HCT116 (cell line): ENCODE measurements at regions not wholly inside any gene's neighbourhood (a gene's known extent, or its start where the extent isn't known, plus 50 kb on each side); places are given as distances from the start of the nearest gene placed in this dataset.

ENCODE experiments used
- ATAC-seq: fragments of 200-7000 bp; cut with Tn5 transposase; 2 replicates; pipeline ENCODE4 v1.9.1; 2020; ENCODE audit warnings: mild to moderate bottlenecking, moderate library complexity
- BruUV-seq: library from RNA; stranded (reverse); fragments of 400-500 nt; replicated peaks from 2 replicates; lab custom pipeline; 2021; lab: Mats Ljungman, UMichigan
- CTCF ChIA-PET: fragments of 300-600 bp; sonication (Branson Sonifier 250); formaldehyde crosslinking; loops from one replicate; lab custom pipeline; 2021; ENCODE audit warnings: antibody characterized with exemption; lab: Charles Lee
- POLR2A ChIA-PET: fragments of 300-600, 350-600 bp; sonication (Branson Sonifier 250); formaldehyde crosslinking; loops from one replicate; lab custom pipeline; 2021; ENCODE audit warnings: antibody characterized with exemption; lab: Charles Lee
- RAD21 ChIA-PET, 2 experiments: fragments of 300-600 bp; sonication (Branson Sonifier 250); formaldehyde crosslinking; loops; one replicate each; lab custom pipeline; 2023; ENCODE audit warnings: low total read pairs in 2 of 2; ENCODE audit not compliant: uncharacterized antibody in 2 of 2, unreplicated experiment in 2 of 2, low non-redundant PET in 1 of 2; lab: Charles Lee
- DNase-seq: peaks from one replicate; pipeline ENCODE4 v3.0.0-alpha.2; 2010; ENCODE audit warnings: low read depth, low spot score
- H2AFZ ChIP-seq: fragments of 200-600 bp; shearing (Covaris generic), sonication (generic); 2 replicates; pipeline ENCODE4 v1.6.1; 2017; ENCODE audit warnings: low read depth, mixed run types, mixed read lengths, antibody characterized with exemption, low read length; ENCODE audit not compliant: poor library complexity, severe bottlenecking
- H3K27ac ChIP-seq: 2 replicates; pipeline ENCODE4 v1.5.1; 2012; ENCODE audit warnings: low read depth, low read length
- H3K27me3 ChIP-seq: fragments of 200-600 bp; sonication (generic); 2 replicates; pipeline ENCODE4 v1.6.1; 2016; ENCODE audit warnings: mixed run types, low read length, mixed read lengths; ENCODE audit not compliant: insufficient read depth
- H3K36me3 ChIP-seq, 2 experiments: fragments of 200-500 bp in 1 of 2; fragments of 200-600 bp in 1 of 2; sonication (Bioruptor generic) in 1 of 2; sonication (generic) in 1 of 2; 2 replicates each; pipeline versions ENCODE4 v1.5.1 to v1.6.1; 2014 to 2016; ENCODE audit warnings: low read length in 2 of 2, inconsistent platforms in 1 of 2, mixed read lengths in 1 of 2, mixed run types in 1 of 2; ENCODE audit not compliant: insufficient read depth in 2 of 2, control insufficient read depth in 1 of 2
- H3K4me1 ChIP-seq, 2 experiments: fragments of 200-600 bp in 1 of 2; sonication (generic) in 1 of 2; 2 replicates each; pipeline versions ENCODE4 v1.5.1 to v1.6.1; 2012 to 2017; ENCODE audit warnings: low read length in 2 of 2, inconsistent platforms in 1 of 2, mild to moderate bottlenecking in 1 of 2, mixed read lengths in 1 of 2, mixed run types in 1 of 2, moderate library complexity in 1 of 2; ENCODE audit not compliant: insufficient read depth in 2 of 2, control insufficient read depth in 1 of 2
- H3K4me2 ChIP-seq: fragments of 200-600 bp; sonication (generic); 2 replicates; pipeline ENCODE4 v1.6.1; 2017; ENCODE audit warnings: mixed run types, low read length, mixed read lengths
- H3K4me3 ChIP-seq, 2 experiments: fragments of 200-600 bp in 1 of 2; sonication (generic) in 1 of 2; replicated peaks in 1 of 2; 2 replicates each; pipeline ENCODE4 v1.5.1; 2011 to 2016; ENCODE audit warnings: low read length in 2 of 2, control low read depth in 1 of 2, low read depth in 1 of 2, mild to moderate bottlenecking in 1 of 2, mixed read lengths in 1 of 2, mixed run types in 1 of 2
- H3K79me2 ChIP-seq: fragments of 200-600 bp; sonication (generic); 2 replicates; pipeline ENCODE4 v1.6.1; 2017; ENCODE audit warnings: mild to moderate bottlenecking, mixed run types, low read length, moderate library complexity, mixed read lengths; ENCODE audit not compliant: insufficient read depth
- H3K9ac ChIP-seq: fragments of 200-600 bp; sonication (generic); 2 replicates; pipeline ENCODE4 v1.6.1; 2016; ENCODE audit warnings: low read length, mixed read lengths
- H3K9me2 ChIP-seq: fragments of 200-600 bp; sonication (generic), shearing (Covaris generic); 2 replicates; pipeline ENCODE4 v1.6.1; 2017; ENCODE audit warnings: mixed run types, mild to moderate bottlenecking, moderate library complexity; ENCODE audit not compliant: insufficient read depth
- H3K9me3 ChIP-seq, 2 experiments: fragments of 200-500 bp in 1 of 2; fragments of 200-600 bp in 1 of 2; sonication (Bioruptor generic) in 1 of 2; sonication (generic) in 1 of 2; 2 replicates each; pipeline ENCODE4 v1.6.1; 2014 to 2017; ENCODE audit warnings: low read length in 2 of 2, mixed read lengths in 2 of 2, inconsistent platforms in 1 of 2, low read depth in 1 of 2, mild to moderate bottlenecking in 1 of 2, mixed run types in 1 of 2, moderate library complexity in 1 of 2; ENCODE audit not compliant: control insufficient read depth in 1 of 2, insufficient read depth in 1 of 2
- H4K20me1 ChIP-seq: fragments of 200-600 bp; sonication (generic), shearing (Covaris generic); 2 replicates; pipeline ENCODE4 v1.6.1; 2017; ENCODE audit warnings: mixed run types, mild to moderate bottlenecking, moderate library complexity; ENCODE audit not compliant: insufficient read depth
- CBX3 ChIP-seq: IDR thresholded peaks from 2 replicates; pipeline ENCODE4 v1.6.1; 2012; ENCODE audit warnings: low read depth
- CEBPB ChIP-seq: IDR thresholded peaks from 2 replicates; pipeline ENCODE4 v1.6.1; 2012; ENCODE audit warnings: low read depth
- EGR1 ChIP-seq: IDR thresholded peaks from 2 replicates; pipeline ENCODE4 v1.6.1; 2012; ENCODE audit warnings: low read depth
- ELF1 ChIP-seq: IDR thresholded peaks from 2 replicates; pipeline ENCODE4 v1.6.1; 2012; ENCODE audit warnings: low read depth, borderline replicate concordance
- EZH2phosphoT487 ChIP-seq: fragments of 200-600 bp; IDR thresholded peaks from 2 replicates; pipeline ENCODE4 v1.6.1; 2018; ENCODE audit warnings: antibody characterized with exemption, borderline replicate concordance
- POLR2A ChIP-seq: IDR thresholded peaks from 2 replicates; pipeline ENCODE4 v1.7.0; 2011; ENCODE audit warnings: borderline replicate concordance; ENCODE audit not compliant: insufficient read depth, insufficient read length; ENCODE audit errors: extremely low read depth
- RAD21 ChIP-seq: IDR thresholded peaks from 2 replicates; pipeline ENCODE4 v1.6.1; 2012; ENCODE audit warnings: low read depth, mild to moderate bottlenecking
- SRF ChIP-seq: IDR thresholded peaks from 2 replicates; pipeline ENCODE4 v1.6.1; 2012; ENCODE audit warnings: low read depth
- TCF7L2 ChIP-seq: IDR thresholded peaks from 2 replicates; pipeline ENCODE4 v1.7.0; 2011; ENCODE audit warnings: borderline replicate concordance, inconsistent platforms; ENCODE audit not compliant: insufficient read depth, insufficient read length; ENCODE audit errors: extremely low read depth
- ZNF274 ChIP-seq: fragments of 200-500 bp; sonication (Bioruptor generic); IDR thresholded peaks from 2 replicates; pipeline ENCODE4 v1.6.1; 2014; ENCODE audit warnings: mild to moderate bottlenecking, low read depth, low read length, inconsistent platforms
- intact Hi-C: fragments of 100-400 bp; cut with micrococcal nuclease; formaldehyde crosslinking; loops from 2 replicates; pipeline ENCODE4 v1.10.0; 2022
- TF ChIP-seq, protein P1 (sequence below): IDR thresholded peaks from 2 replicates; pipeline ENCODE4 v1.6.1; 2012
- TF ChIP-seq, protein P2 (sequence below): IDR thresholded peaks from 2 replicates; pipeline ENCODE4 v1.6.1; 2011; ENCODE audit warnings: mild to moderate bottlenecking, low read length, moderate library complexity; ENCODE audit not compliant: insufficient replicate concordance; ENCODE audit errors: extremely low read depth
- TF ChIP-seq, protein P3 (sequence below): IDR thresholded peaks from 2 replicates; pipeline ENCODE4 v1.6.1; 2012

DNA sequence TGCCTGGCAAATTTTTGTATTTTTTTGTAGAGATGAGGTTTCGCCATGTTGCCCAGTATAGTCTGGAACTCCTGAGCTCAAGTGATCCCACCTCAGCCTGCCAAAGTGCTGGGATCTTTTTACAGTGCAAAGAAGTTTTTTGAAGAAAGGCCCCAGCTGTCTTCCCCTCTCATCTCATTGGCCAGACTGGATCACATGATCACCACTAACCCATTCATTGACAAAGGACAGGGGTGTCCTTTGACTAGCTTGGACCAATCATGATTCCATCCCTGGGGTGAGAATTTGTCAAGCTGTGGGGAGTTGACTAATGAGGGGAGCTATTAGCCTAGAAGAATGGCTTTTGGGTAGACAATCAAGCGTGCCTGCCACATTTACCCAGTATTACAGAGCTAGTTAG lies 232.9 kb upstream of the TANK start:
- no peak overlapping the region for H3K9ac ChIP-seq
- H3K4me3 ChIP-seq: no peak overlapping the region
- no peak overlapping the region for H3K27ac ChIP-seq
- no peaks in the 10 kb centered on the region for H3K9me3 ChIP-seq
- H4K20me1 ChIP-seq: no peaks in the 10 kb centered on the region
- no peak overlapping the region for H3K4me2 ChIP-seq
- ChIA-PET CTCF (interaction anchor here (1.2 kb wide), 1 partner anchor 8 kb away, joined by 4 read pairs; no protein-coding TSS in a partner anchor), POLR2A (no interaction called here), RAD21 (no interaction called here)
- intact Hi-C loops: no loop called here
- no peaks in the 10 kb centered on the region for H3K79me2 ChIP-seq
- DNase-seq (no peak), ATAC-seq (no peak)
- TF ChIP-seq, protein P1, sequence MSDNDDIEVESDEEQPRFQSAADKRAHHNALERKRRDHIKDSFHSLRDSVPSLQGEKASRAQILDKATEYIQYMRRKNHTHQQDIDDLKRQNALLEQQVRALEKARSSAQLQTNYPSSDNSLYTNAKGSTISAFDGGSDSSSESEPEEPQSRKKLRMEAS: no peak
- no peak for TF ChIP-seq RAD21
- no peak for TF ChIP-seq TCF7L2
- TF ChIP-seq, protein P2, sequence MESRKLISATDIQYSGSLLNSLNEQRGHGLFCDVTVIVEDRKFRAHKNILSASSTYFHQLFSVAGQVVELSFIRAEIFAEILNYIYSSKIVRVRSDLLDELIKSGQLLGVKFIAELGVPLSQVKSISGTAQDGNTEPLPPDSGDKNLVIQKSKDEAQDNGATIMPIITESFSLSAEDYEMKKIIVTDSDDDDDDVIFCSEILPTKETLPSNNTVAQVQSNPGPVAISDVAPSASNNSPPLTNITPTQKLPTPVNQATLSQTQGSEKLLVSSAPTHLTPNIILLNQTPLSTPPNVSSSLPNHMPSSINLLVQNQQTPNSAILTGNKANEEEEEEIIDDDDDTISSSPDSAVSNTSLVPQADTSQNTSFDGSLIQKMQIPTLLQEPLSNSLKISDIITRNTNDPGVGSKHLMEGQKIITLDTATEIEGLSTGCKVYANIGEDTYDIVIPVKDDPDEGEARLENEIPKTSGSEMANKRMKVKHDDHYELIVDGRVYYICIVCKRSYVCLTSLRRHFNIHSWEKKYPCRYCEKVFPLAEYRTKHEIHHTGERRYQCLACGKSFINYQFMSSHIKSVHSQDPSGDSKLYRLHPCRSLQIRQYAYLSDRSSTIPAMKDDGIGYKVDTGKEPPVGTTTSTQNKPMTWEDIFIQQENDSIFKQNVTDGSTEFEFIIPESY: no peak
- no peak for TF ChIP-seq EZH2phosphoT487
- no peak for TF ChIP-seq ELF1
- TF ChIP-seq, protein P3, sequence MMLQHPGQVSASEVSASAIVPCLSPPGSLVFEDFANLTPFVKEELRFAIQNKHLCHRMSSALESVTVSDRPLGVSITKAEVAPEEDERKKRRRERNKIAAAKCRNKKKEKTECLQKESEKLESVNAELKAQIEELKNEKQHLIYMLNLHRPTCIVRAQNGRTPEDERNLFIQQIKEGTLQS: no peak
- no peak for TF ChIP-seq ZNF274
- no peak for TF ChIP-seq CBX3
- TF ChIP-seq EGR1: no peak
- TF ChIP-seq SRF: no peak
- TF ChIP-seq POLR2A: no peak
- TF ChIP-seq CEBPB: no peak
- H2AFZ ChIP-seq: no peak overlapping the region
- no peaks in the 10 kb centered on the region for H3K36me3 ChIP-seq
- H3K9me2 ChIP-seq: no peaks in the 10 kb centered on the region
- no peaks in the 10 kb centered on the region for H3K27me3 ChIP-seq
- no peaks in the 10 kb centered on the region for H3K4me1 ChIP-seq
- BruUV-seq: no TSS peak
